HCT116 (cell line): ENCODE measurements at regions not wholly inside any gene's neighbourhood (a gene's known extent, or its start where the extent isn't known, plus 50 kb on each side); places are given as distances from the start of the nearest gene placed in this dataset.

ENCODE experiments used
- CEBPB ChIP-seq: IDR thresholded peaks from 2 replicates; pipeline ENCODE4 v1.6.1; 2012; ENCODE audit warnings: low read depth
- EGR1 ChIP-seq: IDR thresholded peaks from 2 replicates; pipeline ENCODE4 v1.6.1; 2012; ENCODE audit warnings: low read depth
- EZH2 ChIP-seq: fragments of 200-600 bp; sonication (generic); IDR thresholded peaks from 2 replicates; pipeline ENCODE4 v1.6.1; 2017; ENCODE audit warnings: antibody characterized with exemption, mixed run types
- EZH2phosphoT487 ChIP-seq: fragments of 200-600 bp; IDR thresholded peaks from 2 replicates; pipeline ENCODE4 v1.6.1; 2018; ENCODE audit warnings: antibody characterized with exemption, borderline replicate concordance
- JUND ChIP-seq: IDR thresholded peaks from 2 replicates; pipeline ENCODE4 v1.6.1; 2012
- POLR2A ChIP-seq: IDR thresholded peaks from 2 replicates; pipeline ENCODE4 v1.7.0; 2011; ENCODE audit warnings: borderline replicate concordance; ENCODE audit not compliant: insufficient read depth, insufficient read length; ENCODE audit errors: extremely low read depth
- SP1 ChIP-seq: IDR thresholded peaks from 2 replicates; pipeline ENCODE4 v1.6.1; 2012; ENCODE audit warnings: low read depth
- YY1 ChIP-seq: IDR thresholded peaks from 2 replicates; pipeline ENCODE4 v1.6.1; 2011; ENCODE audit warnings: low read length, low read depth, moderate library complexity, mild to moderate bottlenecking; ENCODE audit not compliant: insufficient replicate concordance; ENCODE audit errors: extremely low read depth
- TF ChIP-seq, protein P1 (sequence below), 3 experiments: fragments of 200-600 bp in 1 of 3; sonication (generic) in 1 of 3; IDR thresholded peaks in 2 of 3; conservative IDR thresholded peaks in 1 of 3; 2 replicates each; pipeline ENCODE4 v1.5.1; 2012 to 2017; ENCODE audit warnings: low read depth in 2 of 3, low read length in 2 of 3, antibody characterized with exemption in 1 of 3, borderline replicate concordance in 1 of 3, control low read depth in 1 of 3, mild to moderate bottlenecking in 1 of 3, mixed read lengths in 1 of 3, mixed run types in 1 of 3, moderate library complexity in 1 of 3; ENCODE audit not compliant: insufficient read depth in 1 of 3
- TF ChIP-seq, protein P2 (sequence below): IDR thresholded peaks from 2 replicates; pipeline ENCODE4 v1.6.1; 2012; ENCODE audit warnings: low read depth
- TF ChIP-seq, protein P3 (sequence below): IDR thresholded peaks from 2 replicates; pipeline ENCODE4 v1.6.1; 2012
- TF ChIP-seq, protein P4 (sequence below): IDR thresholded peaks from 2 replicates; pipeline ENCODE4 v1.6.1; 2012

DNA sequence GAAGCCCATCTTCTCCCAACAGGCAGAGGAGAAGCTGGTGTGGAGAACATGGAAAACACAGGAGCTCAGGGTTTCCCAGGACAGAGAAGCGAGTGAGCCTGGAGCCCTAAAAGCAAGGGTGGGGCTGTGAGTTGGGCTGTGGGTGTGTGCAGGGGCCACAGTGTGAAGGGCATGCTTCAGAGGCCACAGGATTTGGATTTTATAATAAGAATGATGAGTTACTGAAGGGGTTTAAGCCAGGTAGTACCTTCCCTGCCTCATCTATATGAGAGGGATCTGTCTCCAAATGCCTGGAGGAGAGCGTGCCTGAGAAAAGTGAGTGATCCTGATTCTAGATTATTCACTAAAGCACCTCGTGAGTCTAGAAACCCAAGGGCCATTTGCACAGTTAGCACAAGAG lies 106.8 kb downstream of the VPREB1 start:
- TF ChIP-seq POLR2A (no peak), SP1 (no peak), JUND (no peak), EZH2 (no peak), EZH2phosphoT487 (no peak), YY1 (no peak), CEBPB (no peak), EGR1 (no peak)
- TF ChIP-seq, protein P1, sequence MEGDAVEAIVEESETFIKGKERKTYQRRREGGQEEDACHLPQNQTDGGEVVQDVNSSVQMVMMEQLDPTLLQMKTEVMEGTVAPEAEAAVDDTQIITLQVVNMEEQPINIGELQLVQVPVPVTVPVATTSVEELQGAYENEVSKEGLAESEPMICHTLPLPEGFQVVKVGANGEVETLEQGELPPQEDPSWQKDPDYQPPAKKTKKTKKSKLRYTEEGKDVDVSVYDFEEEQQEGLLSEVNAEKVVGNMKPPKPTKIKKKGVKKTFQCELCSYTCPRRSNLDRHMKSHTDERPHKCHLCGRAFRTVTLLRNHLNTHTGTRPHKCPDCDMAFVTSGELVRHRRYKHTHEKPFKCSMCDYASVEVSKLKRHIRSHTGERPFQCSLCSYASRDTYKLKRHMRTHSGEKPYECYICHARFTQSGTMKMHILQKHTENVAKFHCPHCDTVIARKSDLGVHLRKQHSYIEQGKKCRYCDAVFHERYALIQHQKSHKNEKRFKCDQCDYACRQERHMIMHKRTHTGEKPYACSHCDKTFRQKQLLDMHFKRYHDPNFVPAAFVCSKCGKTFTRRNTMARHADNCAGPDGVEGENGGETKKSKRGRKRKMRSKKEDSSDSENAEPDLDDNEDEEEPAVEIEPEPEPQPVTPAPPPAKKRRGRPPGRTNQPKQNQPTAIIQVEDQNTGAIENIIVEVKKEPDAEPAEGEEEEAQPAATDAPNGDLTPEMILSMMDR (IDR thresholded peaks at IDR 0.05 in 2 of 3, conservative IDR thresholded peaks at IDR 0.05 in 1 of 3; ENCODE audit: borderline replicate concordance in 1 of 3, insufficient read depth in 1 of 3, low read depth in 2 of 3, low read length in 2 of 3) = no peak
- TF ChIP-seq, protein P2, sequence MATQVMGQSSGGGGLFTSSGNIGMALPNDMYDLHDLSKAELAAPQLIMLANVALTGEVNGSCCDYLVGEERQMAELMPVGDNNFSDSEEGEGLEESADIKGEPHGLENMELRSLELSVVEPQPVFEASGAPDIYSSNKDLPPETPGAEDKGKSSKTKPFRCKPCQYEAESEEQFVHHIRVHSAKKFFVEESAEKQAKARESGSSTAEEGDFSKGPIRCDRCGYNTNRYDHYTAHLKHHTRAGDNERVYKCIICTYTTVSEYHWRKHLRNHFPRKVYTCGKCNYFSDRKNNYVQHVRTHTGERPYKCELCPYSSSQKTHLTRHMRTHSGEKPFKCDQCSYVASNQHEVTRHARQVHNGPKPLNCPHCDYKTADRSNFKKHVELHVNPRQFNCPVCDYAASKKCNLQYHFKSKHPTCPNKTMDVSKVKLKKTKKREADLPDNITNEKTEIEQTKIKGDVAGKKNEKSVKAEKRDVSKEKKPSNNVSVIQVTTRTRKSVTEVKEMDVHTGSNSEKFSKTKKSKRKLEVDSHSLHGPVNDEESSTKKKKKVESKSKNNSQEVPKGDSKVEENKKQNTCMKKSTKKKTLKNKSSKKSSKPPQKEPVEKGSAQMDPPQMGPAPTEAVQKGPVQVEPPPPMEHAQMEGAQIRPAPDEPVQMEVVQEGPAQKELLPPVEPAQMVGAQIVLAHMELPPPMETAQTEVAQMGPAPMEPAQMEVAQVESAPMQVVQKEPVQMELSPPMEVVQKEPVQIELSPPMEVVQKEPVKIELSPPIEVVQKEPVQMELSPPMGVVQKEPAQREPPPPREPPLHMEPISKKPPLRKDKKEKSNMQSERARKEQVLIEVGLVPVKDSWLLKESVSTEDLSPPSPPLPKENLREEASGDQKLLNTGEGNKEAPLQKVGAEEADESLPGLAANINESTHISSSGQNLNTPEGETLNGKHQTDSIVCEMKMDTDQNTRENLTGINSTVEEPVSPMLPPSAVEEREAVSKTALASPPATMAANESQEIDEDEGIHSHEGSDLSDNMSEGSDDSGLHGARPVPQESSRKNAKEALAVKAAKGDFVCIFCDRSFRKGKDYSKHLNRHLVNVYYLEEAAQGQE = no peak
- TF ChIP-seq, protein P3, sequence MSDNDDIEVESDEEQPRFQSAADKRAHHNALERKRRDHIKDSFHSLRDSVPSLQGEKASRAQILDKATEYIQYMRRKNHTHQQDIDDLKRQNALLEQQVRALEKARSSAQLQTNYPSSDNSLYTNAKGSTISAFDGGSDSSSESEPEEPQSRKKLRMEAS = no peak
- TF ChIP-seq, protein P4, sequence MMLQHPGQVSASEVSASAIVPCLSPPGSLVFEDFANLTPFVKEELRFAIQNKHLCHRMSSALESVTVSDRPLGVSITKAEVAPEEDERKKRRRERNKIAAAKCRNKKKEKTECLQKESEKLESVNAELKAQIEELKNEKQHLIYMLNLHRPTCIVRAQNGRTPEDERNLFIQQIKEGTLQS = no peak
